Suprapubic skin (tissue), 4 donors: ENCODE measurements at regions not wholly inside any gene's neighbourhood (a gene's known extent, or its start where the extent isn't known, plus 50 kb on each side); places are given as distances from the start of the nearest gene placed in this dataset.

Experiments used
- DNase-seq, 2 donors: peaks; one replicate each; pipeline ENCODE4 v3.0.0-alpha.2; 2019; ENCODE audit warnings: low spot score in 2 of 2
- H3K27ac ChIP-seq: fragments of 200-600 bp; sonication (generic); one replicate; pipeline ENCODE4 v1.5.1; 2019
- H3K27me3 ChIP-seq: fragments of 200-600 bp; sonication (generic); one replicate; pipeline ENCODE4 v1.5.1; 2019
- H3K36me3 ChIP-seq: fragments of 200-600 bp; sonication (generic); one replicate; pipeline ENCODE4 v1.5.1; 2019
- H3K4me1 ChIP-seq: fragments of 200-600 bp; sonication (generic); one replicate; pipeline ENCODE4 v1.5.1; 2019
- H3K4me3 ChIP-seq: fragments of 200-600 bp; sonication (generic); one replicate; pipeline ENCODE4 v1.5.1; 2019; ENCODE audit warnings: mild to moderate bottlenecking
- H3K9me3 ChIP-seq: fragments of 200-600 bp; sonication (generic); one replicate; pipeline ENCODE4 v1.5.1; 2019
- CTCF ChIP-seq, 2 donors: fragments of 200-600 bp in 1 of 2; fragments of 450-650 bp in 1 of 2; sonication (generic) in 1 of 2; IDR thresholded peaks; one replicate each; pipeline ENCODE4 v1.5.1; 2016 to 2019; ENCODE audit warnings: antibody characterized with exemption in 2 of 2, mild to moderate bottlenecking in 1 of 2, moderate library complexity in 1 of 2
- EP300 ChIP-seq: sonication (generic); formaldehyde crosslinking; IDR thresholded peaks from one replicate; pipeline ENCODE4 v1.6.1; 2017; ENCODE audit warnings: antibody characterized with exemption
- POLR2A ChIP-seq, 2 donors: fragments of 450-650 bp; IDR thresholded peaks; one replicate each; pipeline ENCODE4 v1.6.1; 2017; ENCODE audit warnings: antibody characterized with exemption in 2 of 2, mild to moderate bottlenecking in 2 of 2, moderate library complexity in 2 of 2
- POLR2AphosphoS5 ChIP-seq, 3 donors: sonication (generic); formaldehyde crosslinking; IDR thresholded peaks; one replicate each; pipeline ENCODE4 v1.6.1; 2017; ENCODE audit warnings: antibody characterized with exemption in 3 of 3
- WGBS: methylation state at CpG from one replicate; pipeline ENCODE4 v1.1.5; 2018; 5-methylcytosine and 5-hydroxymethylcytosine counted together

- no peaks in the 10 kb centered on the region for H3K4me1 ChIP-seq
- 81% methylated on average over 3 of the region's 3 CpGs for WGBS
- no peaks in the 10 kb centered on the region for H3K27me3 ChIP-seq
- no peak for TF ChIP-seq POLR2A (IDR thresholded peaks at IDR 0.05)
- TF ChIP-seq EP300: no peak
- TF ChIP-seq CTCF (IDR thresholded peaks at IDR 0.05): no peak
- TF ChIP-seq POLR2AphosphoS5 (IDR thresholded peaks at IDR 0.05): no peak
- no peaks in the 10 kb centered on the region for H3K36me3 ChIP-seq
- no peaks in the 10 kb centered on the region for H3K9me3 ChIP-seq
- H3K27ac ChIP-seq: no peak overlapping the region
- no peak for DNase-seq
- no peak overlapping the region for H3K4me3 ChIP-seq
Measured at GRCh38 chr13:48892688-48893075, 83.0 kb upstream of the FNDC3A start.

GRCh38 chr13:48896312-48896711 lies 79.4 kb upstream of the FNDC3A start:
- Histone ChIP-seq H3K36me3 (no peaks in the 10 kb centered on the region), H3K27ac (no peak overlapping the region), H3K4me1 (no peaks in the 10 kb centered on the region), H3K27me3 (peaks cover 10% of the 10 kb centered on the region), H3K4me3 (no peak overlapping the region), H3K9me3 (no peaks in the 10 kb centered on the region)
- DNase-seq: no peak
- TF ChIP-seq POLR2AphosphoS5 (IDR thresholded peaks at IDR 0.05): no peak
- no peak for TF ChIP-seq EP300
- TF ChIP-seq CTCF (IDR thresholded peaks at IDR 0.05): no peak
- TF ChIP-seq POLR2A (IDR thresholded peaks at IDR 0.05): no peak

- no peak overlapping the region for H3K4me3 ChIP-seq
- no peak overlapping the region for H3K27ac ChIP-seq
- H3K27me3 ChIP-seq: peaks cover 10% of the 10 kb centered on the region
- no peaks in the 10 kb centered on the region for H3K9me3 ChIP-seq
- no peaks in the 10 kb centered on the region for H3K36me3 ChIP-seq
- TF ChIP-seq POLR2A (IDR thresholded peaks at IDR 0.05): no peak
- TF ChIP-seq EP300: no peak
- TF ChIP-seq CTCF (IDR thresholded peaks at IDR 0.05): no peak
- no peak for TF ChIP-seq POLR2AphosphoS5 (IDR thresholded peaks at IDR 0.05)
- H3K4me1 ChIP-seq: no peaks in the 10 kb centered on the region
- DNase-seq: no peak
Measured at GRCh38 chr13:48901781-48902180, 73.9 kb upstream of the FNDC3A start.

GRCh38 chr13:48902368-48902767 lies 73.3 kb upstream of the FNDC3A start:
- DNase-seq: no peak
- no peaks in the 10 kb centered on the region for H3K9me3 ChIP-seq
- 32% methylated on average over 1 of the region's 1 CpG for WGBS
- TF ChIP-seq EP300: no peak
- TF ChIP-seq CTCF (IDR thresholded peaks at IDR 0.05): no peak
- TF ChIP-seq POLR2AphosphoS5 (IDR thresholded peaks at IDR 0.05): no peak
- TF ChIP-seq POLR2A (IDR thresholded peaks at IDR 0.05): no peak
- no peak overlapping the region for H3K4me3 ChIP-seq
- H3K27ac ChIP-seq: no peak overlapping the region
- peaks cover 10% of the 10 kb centered on the region for H3K27me3 ChIP-seq
- H3K36me3 ChIP-seq: no peaks in the 10 kb centered on the region
- no peaks in the 10 kb centered on the region for H3K4me1 ChIP-seq

- Histone ChIP-seq H3K27me3 (no peaks in the 10 kb centered on the region), H3K4me1 (peaks cover 9% of the 10 kb centered on the region), H3K4me3 (no peak overlapping the region), H3K9me3 (no peaks in the 10 kb centered on the region), H3K36me3 (no peaks in the 10 kb centered on the region), H3K27ac (no peak overlapping the region)
- TF ChIP-seq EP300 (no peak), POLR2A (IDR thresholded peaks at IDR 0.05) (no peak), POLR2AphosphoS5 (IDR thresholded peaks at IDR 0.05) (no peak), CTCF (IDR thresholded peaks at IDR 0.05) (no peak)
- DNase-seq: no peak
- WGBS: 92% methylated on average over 2 of the region's 2 CpGs
Measured at GRCh38 chr13:48904668-48905290, 70.9 kb upstream of the FNDC3A start.
